Umbilical cord (tissue), 1 donor: ENCODE measurements at regions not wholly inside any gene's neighbourhood (a gene's known extent, or its start where the extent isn't known, plus 50 kb on each side); places are given as distances from the start of the nearest gene placed in this dataset.

Experiments
- DNase-seq: peaks from one replicate; pipeline ENCODE4 v3.0.0-alpha.2; 2015; ENCODE audit warnings: low spot score

DNA sequence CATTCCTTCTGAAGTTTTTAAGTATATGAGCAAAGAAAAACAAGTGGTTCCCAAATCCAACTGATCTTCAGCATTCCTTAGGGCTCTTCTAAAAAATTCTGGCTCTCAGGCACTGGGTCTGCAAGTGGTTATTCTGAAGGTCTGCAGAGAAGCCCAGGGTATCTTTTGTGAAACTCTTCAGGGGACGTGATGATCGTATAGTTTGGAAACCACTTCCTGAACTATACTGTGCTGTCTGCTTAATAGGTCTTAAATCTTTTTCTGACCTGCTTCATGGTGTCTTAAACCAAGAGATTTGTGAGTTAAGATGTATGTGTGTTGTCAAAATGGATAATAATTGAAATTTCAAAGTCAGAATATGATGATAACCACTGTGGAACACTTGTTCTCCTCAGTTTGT lies 115.5 kb downstream of the LHX9 start:
- DNase-seq: no peak

DNA sequence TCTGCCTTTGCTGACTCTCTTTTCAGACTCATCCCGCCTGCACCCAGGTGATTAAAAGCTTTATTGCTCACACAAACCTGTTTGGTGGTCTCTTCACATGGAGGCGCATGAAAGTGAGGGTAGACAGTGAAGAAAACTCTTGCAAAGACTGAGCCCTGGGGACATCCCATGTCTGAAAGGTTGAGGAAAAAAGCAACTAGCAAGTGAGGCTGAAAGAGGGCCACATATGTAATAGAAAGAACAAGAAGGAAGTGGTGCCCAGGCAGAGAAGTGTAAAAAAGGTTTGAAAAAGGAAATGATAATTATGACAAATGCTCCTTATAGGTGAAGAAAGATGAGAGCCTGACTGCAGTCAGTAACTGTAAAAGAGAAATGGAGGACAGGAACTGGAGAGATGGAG lies 115.9 kb upstream of the NEK7 start:
- DNase-seq: no peak

GRCh38 chr1:198042168-198042567 lies 114.6 kb upstream of the NEK7 start:
- DNase-seq: no peak

- no peak for DNase-seq
Observed at GRCh38 chr1:198047913-198048312, 108.9 kb upstream of the NEK7 start.

GRCh38 chr1:198054510-198054909 lies 102.3 kb upstream of the NEK7 start:
- DNase-seq: no peak

DNA sequence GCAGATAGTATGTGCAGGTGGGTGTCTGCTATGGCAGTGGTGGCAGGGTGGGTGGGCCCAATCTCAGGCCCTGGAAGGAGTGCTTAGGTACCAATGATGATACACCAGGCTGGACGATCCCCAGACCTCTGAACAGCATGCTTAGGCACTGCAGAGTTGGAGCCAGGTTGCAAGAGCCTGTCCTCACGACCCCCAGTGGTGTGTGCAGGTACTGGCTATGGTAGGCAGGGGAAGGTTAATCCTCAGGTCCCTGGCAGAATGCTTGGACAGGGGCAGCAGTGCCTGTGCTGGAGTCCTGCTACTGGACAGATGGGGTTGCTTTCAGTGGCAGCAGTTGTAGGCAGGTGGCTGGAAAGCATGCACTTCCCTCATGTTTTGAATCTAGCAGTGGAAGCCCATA lies 100.5 kb upstream of the NEK7 start:
- DNase-seq: no peak

DNA sequence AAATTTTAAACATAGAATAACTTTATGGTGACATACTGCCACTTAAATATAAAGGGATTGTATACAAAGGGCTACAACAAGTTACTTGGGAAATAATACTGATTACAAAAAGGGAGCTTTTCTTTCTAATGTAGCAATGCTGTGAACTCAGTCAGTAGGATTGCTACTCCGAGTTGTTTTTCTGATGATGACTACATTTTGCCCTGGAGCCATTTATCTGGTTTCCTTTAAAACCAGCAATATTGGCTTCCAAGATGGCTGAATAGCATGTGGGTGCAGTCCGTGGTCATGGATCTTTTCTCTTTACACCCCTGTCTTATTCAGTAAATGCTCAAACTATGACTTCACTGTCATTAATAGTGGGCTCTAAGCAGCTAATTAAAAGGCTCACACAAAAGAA lies 92.6 kb upstream of the NEK7 start:
- no peak for DNase-seq

GRCh38 chr1:198068285-198068684 lies 88.5 kb upstream of the NEK7 start:
- DNase-seq: no peak

GRCh38 chr1:198072177-198072576 lies 84.6 kb upstream of the NEK7 start:
- DNase-seq: no peak

DNA sequence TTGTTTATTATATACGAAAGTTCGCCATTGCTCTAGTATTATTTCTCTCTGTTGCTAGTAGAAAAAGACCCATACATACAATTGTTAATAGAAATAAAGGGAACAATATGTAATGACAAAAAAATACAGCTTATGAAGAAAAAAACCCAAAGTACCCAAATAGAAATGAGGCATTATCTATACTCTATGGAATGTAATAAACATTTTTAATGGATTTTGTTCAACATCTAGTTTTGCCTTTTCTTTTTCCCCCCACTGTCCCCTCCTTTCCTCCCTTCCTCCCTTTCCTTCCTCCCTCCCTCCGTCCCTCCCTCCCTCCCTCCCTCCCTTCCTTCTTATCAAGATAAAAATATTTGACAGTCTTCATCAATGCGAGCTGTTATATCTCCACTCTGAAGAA lies 81.5 kb upstream of the NEK7 start:
- DNase-seq: no peak

DNA sequence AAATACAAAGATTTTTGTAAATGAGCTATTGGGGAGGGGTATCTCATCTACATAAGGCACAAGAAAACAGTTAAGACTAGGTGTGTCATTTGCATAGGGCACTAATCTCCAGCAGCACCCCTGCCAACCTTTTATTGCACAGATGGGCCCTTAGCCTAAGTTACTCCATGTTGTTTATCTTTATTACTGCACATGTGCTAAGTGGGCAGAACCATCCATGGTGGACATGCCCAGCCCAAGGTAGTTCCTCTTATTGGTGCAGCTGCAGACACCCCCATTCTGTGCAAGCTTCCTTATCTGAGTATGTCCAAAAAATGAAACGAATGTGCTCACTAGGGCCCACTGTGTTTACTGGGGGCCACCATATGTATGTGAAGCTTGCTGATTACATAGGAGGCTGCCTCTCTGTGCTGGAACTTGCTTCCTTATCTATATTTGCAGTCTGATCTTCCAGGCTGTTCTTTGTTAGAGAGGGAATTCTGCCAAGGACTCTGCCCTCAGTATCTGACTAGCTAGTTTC lies 77.3 kb upstream of the NEK7 start:
- DNase-seq: peak; percentile 38

- no peak for DNase-seq
Observed at GRCh38 chr1:198082576-198082975, 74.2 kb upstream of the NEK7 start.

- DNase-seq: no peak
Observed at GRCh38 chr1:198083549-198083948, 73.2 kb upstream of the NEK7 start.

GRCh38 chr1:198084241-198084908 lies 72.4 kb upstream of the NEK7 start:
- no peak for DNase-seq

GRCh38 chr1:198086051-198086745 lies 70.6 kb upstream of the NEK7 start:
- DNase-seq: no peak

GRCh38 chr1:198087831-198088230 lies 69.0 kb upstream of the NEK7 start:
- DNase-seq: no peak

DNA sequence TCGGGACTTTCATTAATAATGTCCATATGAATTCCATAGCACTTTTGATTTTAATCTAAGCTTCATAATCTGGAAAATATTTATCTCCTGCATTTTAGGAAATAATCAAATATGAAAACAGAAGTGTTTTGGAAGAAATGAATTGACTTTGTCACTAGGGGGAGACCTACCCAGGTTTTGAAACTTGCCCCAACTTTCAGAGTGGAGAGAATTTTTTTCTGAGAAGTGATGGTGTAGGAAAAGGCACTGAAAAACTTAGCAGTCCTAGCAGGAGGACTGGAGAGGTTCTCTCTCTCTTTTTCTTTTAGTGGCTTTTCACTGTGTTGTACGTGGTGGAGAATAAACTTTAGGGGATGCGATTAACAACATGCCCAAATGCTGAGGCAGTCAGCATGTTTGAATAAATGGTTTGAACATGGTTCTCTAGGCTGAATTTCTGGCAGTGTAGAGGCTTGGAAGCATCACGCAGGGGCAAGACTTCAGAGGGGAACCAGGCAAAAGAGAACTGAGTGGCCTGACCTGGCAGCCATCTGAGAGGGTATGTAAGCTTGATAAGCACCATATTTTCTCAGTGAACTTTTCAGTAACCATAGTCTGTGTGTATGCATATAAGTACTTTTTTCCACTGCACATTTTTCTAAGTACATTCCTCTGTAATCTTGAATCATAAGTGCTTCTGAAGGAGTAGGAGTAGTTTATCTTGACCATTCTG lies 68.3 kb upstream of the NEK7 start:
- DNase-seq: peak; percentile 83

GRCh38 chr1:198096390-198096789 lies 60.4 kb upstream of the NEK7 start:
- DNase-seq: no peak

DNA sequence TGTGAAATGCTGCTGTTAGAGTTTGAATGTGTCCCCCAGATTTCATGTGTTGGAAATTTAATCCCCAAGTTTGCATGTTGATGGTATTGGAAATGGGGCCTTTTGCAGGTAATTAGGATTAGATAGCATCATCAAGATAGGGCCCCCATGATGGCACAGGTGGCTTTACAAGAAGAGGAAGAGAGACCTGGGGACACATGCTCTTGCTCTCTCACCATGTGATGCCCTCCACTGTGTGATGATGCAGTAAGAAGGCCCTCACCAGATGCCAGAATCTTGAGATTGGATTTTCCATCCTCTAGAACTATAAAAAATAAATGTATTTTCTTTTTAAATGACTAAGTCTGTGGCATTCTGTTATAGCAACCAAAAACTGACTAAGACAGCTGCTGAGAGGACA lies 57.0 kb upstream of the NEK7 start:
- no peak for DNase-seq

GRCh38 chr1:198101716-198102453 lies 54.9 kb upstream of the NEK7 start:
- no peak for DNase-seq

DNA sequence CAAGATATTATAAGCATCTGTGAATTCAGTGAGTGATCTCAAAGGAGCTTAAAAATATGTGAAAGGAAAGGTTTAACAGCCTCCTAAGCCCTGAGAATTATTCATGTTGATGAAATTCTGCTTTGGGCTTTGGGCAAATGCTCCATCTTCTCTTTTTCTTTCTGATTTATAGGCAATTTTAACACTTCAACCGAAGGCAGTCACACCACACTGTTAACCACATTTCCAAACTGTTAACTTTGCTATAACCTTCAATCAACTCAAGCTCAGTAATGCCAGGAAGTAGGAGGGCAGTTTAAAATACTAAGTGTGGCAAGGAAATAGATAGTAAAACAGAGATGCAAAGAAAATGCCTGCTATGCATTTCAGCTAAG lies 54.4 kb upstream of the NEK7 start:
- no peak for DNase-seq

- no peak for DNase-seq
Observed at GRCh38 chr1:198105185-198105584, 51.6 kb upstream of the NEK7 start.
